IPS-18a (cell line): ENCODE measurements at regions not wholly inside any gene's neighbourhood (a gene's known extent, or its start where the extent isn't known, plus 50 kb on each side); places are given as distances from the start of the nearest gene placed in this dataset.
"Not testable (repeated sequence)": the region's sequence is repeated elsewhere in the genome, so short reads cannot be mapped to it uniquely, and the experiment has no call there.

Source experiments
- H3K27ac ChIP-seq: one replicate; pipeline ENCODE4 v1.5.1; 2013; ENCODE audit warnings: low read length
- H3K27me3 ChIP-seq: one replicate; pipeline ENCODE4 v1.6.1; 2013; ENCODE audit warnings: mild to moderate bottlenecking, low read length; ENCODE audit not compliant: control insufficient read depth, insufficient read depth
- H3K36me3 ChIP-seq: one replicate; pipeline ENCODE4 v1.6.1; 2013; ENCODE audit warnings: low read depth, low read length; ENCODE audit not compliant: control insufficient read depth
- H3K4me1 ChIP-seq: one replicate; pipeline ENCODE4 v1.6.1; 2013; ENCODE audit warnings: low read depth, low read length; ENCODE audit not compliant: control insufficient read depth
- H3K4me3 ChIP-seq: one replicate; pipeline ENCODE4 v1.5.1; 2013; ENCODE audit warnings: low read length
- H3K9ac ChIP-seq: one replicate; pipeline ENCODE4 v1.6.1; 2013; ENCODE audit warnings: mild to moderate bottlenecking, low read length, moderate library complexity
- H3K9me3 ChIP-seq: one replicate; pipeline ENCODE4 v1.6.1; 2013; ENCODE audit warnings: low read depth, low read length; ENCODE audit not compliant: control insufficient read depth

- not testable (repeated sequence) for H3K36me3 ChIP-seq, H3K4me3 ChIP-seq, H3K9ac ChIP-seq, H3K27me3 ChIP-seq, H3K9me3 ChIP-seq, H3K27ac ChIP-seq
- peaks cover 16% of the 10 kb centered on the region for H3K4me1 ChIP-seq
These were observed 182.4 kb upstream of the GPRIN3 start for GRCh38 chr4:89489921-89490431.

DNA sequence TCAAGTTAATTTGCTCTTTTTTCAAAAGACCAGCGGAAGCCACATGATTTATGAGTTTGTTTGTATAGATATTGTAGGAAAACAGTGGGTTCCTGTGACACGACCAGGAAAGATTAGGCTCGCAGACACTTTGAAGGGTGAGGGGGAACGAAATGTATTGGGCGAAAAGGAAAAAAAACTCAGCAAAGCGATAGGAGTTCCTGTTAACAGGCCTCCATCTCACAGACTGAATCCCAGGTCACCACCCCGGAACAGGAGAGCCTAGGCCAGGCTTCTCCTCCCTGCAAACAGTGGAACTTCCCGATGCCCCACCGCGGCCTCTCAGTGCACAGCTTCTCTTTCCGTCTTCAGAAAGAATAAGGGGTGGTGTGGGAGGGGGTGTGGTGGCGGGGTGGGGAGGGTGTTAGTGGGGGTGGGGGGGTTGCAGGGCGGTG lies 181.8 kb upstream of the GPRIN3 start:
- no peak overlapping the region for H3K9ac ChIP-seq
- no peaks in the 10 kb centered on the region for H3K9me3 ChIP-seq
- H3K27me3 ChIP-seq, result no peaks in the 10 kb centered on the region
- no peak overlapping the region for H3K27ac ChIP-seq
- H3K4me3 ChIP-seq, result no peak overlapping the region
- H3K36me3 ChIP-seq, result no peaks in the 10 kb centered on the region
- peaks cover 16% of the 10 kb centered on the region for H3K4me1 ChIP-seq

GRCh38 chr4:89488736-89489135 lies 181.1 kb upstream of the GPRIN3 start:
- Histone ChIP-seq H3K4me1 (peaks cover 16% of the 10 kb centered on the region), H3K9ac (no peak overlapping the region), H3K4me3 (no peak overlapping the region), H3K9me3 (no peaks in the 10 kb centered on the region), H3K36me3 (no peaks in the 10 kb centered on the region), H3K27me3 (no peaks in the 10 kb centered on the region), H3K27ac (no peak overlapping the region)

DNA sequence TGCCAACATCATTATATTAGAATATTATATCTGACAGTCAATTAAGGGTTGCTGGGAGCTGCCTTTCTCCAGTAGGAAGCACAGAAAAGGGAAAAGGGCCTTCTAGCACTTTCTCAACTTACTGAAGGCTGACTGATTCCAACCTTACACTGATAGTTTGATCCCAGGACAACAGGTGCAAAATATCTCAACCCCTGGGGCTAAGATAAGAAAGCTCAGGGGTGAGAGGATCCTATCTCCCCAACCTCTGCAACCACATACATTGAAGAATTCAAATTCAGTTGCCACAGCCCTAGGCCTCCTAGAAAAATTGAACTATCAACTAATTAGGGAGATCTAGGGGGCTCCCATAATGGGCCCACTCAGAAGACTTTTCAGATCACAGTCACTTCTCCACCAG lies 179.1 kb upstream of the GPRIN3 start:
- Histone ChIP-seq H3K4me1 (peaks cover 4% of the 10 kb centered on the region), H3K4me3 (no peak overlapping the region), H3K36me3 (no peaks in the 10 kb centered on the region), H3K27me3 (no peaks in the 10 kb centered on the region), H3K9me3 (no peaks in the 10 kb centered on the region), H3K27ac (no peak overlapping the region), H3K9ac (no peak overlapping the region)

GRCh38 chr4:89486042-89486441 lies 178.4 kb upstream of the GPRIN3 start:
- no peaks in the 10 kb centered on the region for H3K9me3 ChIP-seq
- H3K36me3 ChIP-seq, result no peaks in the 10 kb centered on the region
- no peak overlapping the region for H3K27ac ChIP-seq
- H3K4me3 ChIP-seq, result no peak overlapping the region
- no peak overlapping the region for H3K9ac ChIP-seq
- H3K4me1 ChIP-seq, result no peaks in the 10 kb centered on the region
- H3K27me3 ChIP-seq, result no peaks in the 10 kb centered on the region

- H3K27me3 ChIP-seq, result no peaks in the 10 kb centered on the region
- H3K9me3 ChIP-seq, result no peaks in the 10 kb centered on the region
- H3K4me1 ChIP-seq, result no peaks in the 10 kb centered on the region
These were observed 176.2 kb upstream of the GPRIN3 start for GRCh38 chr4:89483833-89484232.

DNA sequence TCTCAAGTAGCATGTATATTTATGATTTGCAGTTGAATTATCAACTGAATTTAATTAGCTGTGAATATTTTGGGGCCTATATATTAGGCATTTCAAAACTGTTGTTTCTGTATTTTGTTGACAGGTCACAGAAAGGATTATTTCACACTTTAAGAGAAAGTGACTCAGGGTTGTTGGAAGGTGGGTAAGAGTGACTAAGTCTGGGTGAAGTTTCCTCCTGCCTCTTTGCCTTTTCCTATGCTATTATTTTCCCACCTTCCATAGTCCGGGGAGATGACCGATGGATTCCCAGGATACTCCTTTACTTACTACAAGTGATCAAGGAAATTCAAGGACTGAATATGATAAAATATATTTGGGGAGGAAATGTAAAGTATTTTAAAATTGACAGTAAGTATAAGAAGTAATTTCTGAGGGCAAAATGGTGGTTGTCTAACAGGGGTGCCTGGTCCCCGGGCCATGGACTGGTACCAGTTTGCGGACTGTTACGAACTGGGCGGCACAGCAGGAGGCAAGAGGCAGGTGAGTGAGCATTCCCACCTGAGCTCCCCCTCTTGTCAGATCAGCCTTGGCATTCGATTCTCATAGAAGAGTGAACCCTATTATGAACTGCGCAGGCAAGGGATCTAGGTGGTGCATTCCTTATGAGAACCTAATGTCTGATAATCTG lies 175.5 kb upstream of the GPRIN3 start:
- no peaks in the 10 kb centered on the region for H3K4me1 ChIP-seq
- no peaks in the 10 kb centered on the region for H3K9me3 ChIP-seq
- H3K4me3 ChIP-seq, result no peak overlapping the region
- H3K36me3 ChIP-seq, result no peaks in the 10 kb centered on the region
- H3K27ac ChIP-seq, result no peak overlapping the region
- H3K27me3 ChIP-seq, result no peaks in the 10 kb centered on the region
- no peak overlapping the region for H3K9ac ChIP-seq

More at GRCh38 chr4:89483833-89484232, 176.2 kb upstream of the GPRIN3 start:
- Histone ChIP-seq H3K4me3 (no peak overlapping the region), H3K36me3 (no peaks in the 10 kb centered on the region), H3K9ac (no peak overlapping the region), H3K27ac (no peak overlapping the region)

- H3K4me3 ChIP-seq, result no peak overlapping the region
- no peaks in the 10 kb centered on the region for H3K27me3 ChIP-seq
- H3K9ac ChIP-seq, result no peak overlapping the region
- no peaks in the 10 kb centered on the region for H3K9me3 ChIP-seq
- H3K27ac ChIP-seq, result no peak overlapping the region
- no peaks in the 10 kb centered on the region for H3K4me1 ChIP-seq
- no peaks in the 10 kb centered on the region for H3K36me3 ChIP-seq
These were observed 174.7 kb upstream of the GPRIN3 start for GRCh38 chr4:89482251-89482650.

DNA sequence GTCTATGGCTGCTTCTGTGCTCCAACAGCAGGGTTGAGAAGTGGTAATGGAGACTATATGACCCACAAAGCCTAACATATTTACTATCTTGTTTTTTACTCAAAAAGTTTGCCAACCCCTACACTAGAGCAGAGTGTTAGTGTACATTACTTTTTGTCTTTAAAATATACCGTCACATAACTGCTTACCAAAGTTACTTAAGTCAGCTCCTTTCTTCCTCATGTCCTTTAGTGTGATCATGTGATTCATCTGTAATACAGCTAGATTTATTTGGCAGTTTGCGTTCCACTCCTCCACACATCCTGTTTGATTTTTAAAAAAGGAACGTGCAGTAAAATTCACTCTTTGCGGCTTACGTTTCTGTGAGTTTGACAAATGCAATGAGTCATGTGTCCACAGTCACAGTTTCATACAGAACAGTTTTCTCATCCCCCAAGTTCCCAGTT lies 162.4 kb upstream of the GPRIN3 start:
- Histone ChIP-seq H3K27me3 (no peaks in the 10 kb centered on the region), H3K9ac (no peak overlapping the region), H3K27ac (no peak overlapping the region), H3K9me3 (no peaks in the 10 kb centered on the region), H3K36me3 (no peaks in the 10 kb centered on the region), H3K4me1 (no peaks in the 10 kb centered on the region), H3K4me3 (no peak overlapping the region)

- no peak overlapping the region for H3K27ac ChIP-seq
- no peak overlapping the region for H3K4me3 ChIP-seq
- no peaks in the 10 kb centered on the region for H3K9me3 ChIP-seq
These were observed 161.9 kb upstream of the GPRIN3 start for GRCh38 chr4:89469516-89469915.

GRCh38 chr4:89468602-89469001 lies 161.0 kb upstream of the GPRIN3 start:
- no peaks in the 10 kb centered on the region for H3K36me3 ChIP-seq
- H3K9ac ChIP-seq, result no peak overlapping the region
- H3K9me3 ChIP-seq, result no peaks in the 10 kb centered on the region
- no peak overlapping the region for H3K4me3 ChIP-seq
- H3K27me3 ChIP-seq, result no peaks in the 10 kb centered on the region
- H3K27ac ChIP-seq, result no peak overlapping the region
- no peaks in the 10 kb centered on the region for H3K4me1 ChIP-seq

More at GRCh38 chr4:89469516-89469915, 161.9 kb upstream of the GPRIN3 start:
- Histone ChIP-seq H3K9ac (no peak overlapping the region), H3K36me3 (no peaks in the 10 kb centered on the region), H3K27me3 (no peaks in the 10 kb centered on the region), H3K4me1 (no peaks in the 10 kb centered on the region)

- Histone ChIP-seq H3K36me3 (no peaks in the 10 kb centered on the region), H3K27ac (no peak overlapping the region), H3K27me3 (no peaks in the 10 kb centered on the region), H3K4me1 (no peaks in the 10 kb centered on the region), H3K9ac (no peak overlapping the region), H3K4me3 (no peak overlapping the region), H3K9me3 (no peaks in the 10 kb centered on the region)
These were observed 155.7 kb upstream of the GPRIN3 start for GRCh38 chr4:89463341-89463740.
